UCSD-AML1 (cell line): ENCODE measurements at regions not wholly inside any gene's neighbourhood (a gene's known extent, or its start where the extent isn't known, plus 50 kb on each side); places are given as distances from the start of the nearest gene placed in this dataset.

Experiments used
- DNase-seq: peaks from one replicate; lab custom pipeline; 2025; ENCODE audit not compliant: unreplicated experiment; lab: John Stamatoyannopoulos, UW

DNA sequence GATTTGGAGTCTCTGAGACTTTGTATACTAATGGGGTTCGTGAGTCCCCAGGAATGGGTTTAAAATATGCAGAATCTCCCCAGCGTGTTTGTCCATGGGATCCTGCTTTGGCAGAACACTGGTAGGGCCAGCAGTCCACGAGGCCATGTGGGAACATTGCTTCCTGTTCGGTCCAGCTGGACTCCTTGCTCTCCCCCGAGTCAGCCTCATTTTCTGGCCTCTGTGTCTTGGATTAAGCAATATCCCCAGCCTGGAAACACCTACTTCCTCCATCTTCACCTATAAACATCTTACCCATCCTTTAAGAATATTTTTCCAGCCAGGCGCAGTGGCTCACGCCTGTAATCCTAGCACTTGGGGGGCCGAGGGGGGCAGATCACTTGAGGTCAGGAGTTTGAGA lies 142.4 kb downstream of the NAV1 start:
- no peak for DNase-seq

- no peak for DNase-seq
These were observed 144.0 kb downstream of the NAV1 start for GRCh38 chr1:201682964-201683363.

- no peak for DNase-seq
These were observed 144.5 kb downstream of the NAV1 start for GRCh38 chr1:201683397-201683796.

DNA sequence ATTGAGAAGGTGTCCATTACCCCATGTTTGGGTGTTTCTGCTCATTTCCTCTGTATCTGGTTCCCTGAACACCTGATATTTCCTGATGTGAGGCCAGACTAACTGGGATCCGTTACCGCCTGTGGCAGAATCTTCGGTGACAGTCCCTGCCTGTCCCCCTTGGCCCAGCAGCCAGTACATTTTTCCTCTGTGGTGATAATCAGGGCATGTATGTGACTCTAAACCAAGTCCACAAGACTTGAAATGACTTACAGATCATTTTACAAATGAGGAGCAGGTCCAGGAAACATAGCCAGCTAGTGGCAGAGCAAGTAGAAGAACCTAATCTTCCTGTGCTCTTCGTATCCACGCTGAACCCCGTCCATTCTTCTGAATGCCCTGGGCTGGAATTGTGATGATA lies 143.5 kb upstream of the IPO9 start:
- DNase-seq, result no peak

DNA sequence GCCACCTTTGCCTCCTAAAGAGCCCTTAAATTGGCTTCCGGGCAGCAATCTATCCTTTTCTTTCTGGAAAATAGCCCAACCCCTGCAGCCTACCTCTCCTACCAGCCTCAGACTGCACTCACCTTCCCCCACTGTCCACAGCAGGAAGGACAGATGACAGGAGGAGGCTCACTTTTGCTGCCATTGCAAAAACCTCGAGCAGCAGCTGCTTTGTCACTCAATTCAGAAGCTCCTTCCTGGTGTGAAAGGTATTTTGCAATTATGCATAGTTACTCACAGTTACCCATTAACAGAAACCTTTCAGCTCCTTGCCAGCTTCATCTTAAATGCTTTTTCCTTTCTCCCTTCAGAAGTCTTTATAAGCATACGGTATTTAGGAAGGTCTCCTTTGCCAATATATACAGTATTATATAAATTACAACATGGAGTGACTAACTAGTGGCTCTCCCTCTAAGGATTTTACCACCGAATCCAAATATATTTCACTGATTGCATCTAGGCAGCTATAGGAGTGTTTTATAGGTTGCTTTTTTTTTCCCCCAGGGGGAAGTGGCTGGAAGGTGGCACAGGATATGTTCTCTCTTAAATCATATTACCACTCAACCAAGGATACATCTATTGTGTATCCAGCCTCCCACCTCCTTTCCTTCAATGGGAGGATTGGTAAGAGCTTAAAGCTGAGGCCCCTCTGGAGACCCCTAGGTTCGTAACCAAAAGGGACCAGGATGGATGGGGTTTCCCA lies 142.1 kb upstream of the IPO9 start:
- no peak for DNase-seq

DNA sequence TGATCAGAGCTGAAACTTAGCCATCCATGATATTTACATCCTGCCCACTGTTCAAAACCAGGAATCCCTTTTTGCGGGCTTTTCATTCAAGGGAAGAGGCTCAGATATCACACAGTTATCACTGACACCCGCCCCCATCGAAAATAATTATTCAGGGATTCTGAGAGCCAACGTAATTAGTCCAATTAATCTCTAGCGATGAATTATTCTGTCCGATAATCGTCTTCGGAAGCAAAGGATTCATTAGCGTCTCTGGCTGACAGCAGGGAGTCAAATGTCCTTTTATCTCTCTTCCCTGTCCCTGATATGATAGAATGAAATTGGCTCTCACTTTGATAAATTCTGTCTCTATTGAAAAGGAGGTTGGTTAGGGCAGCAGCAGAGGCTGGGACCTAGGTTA lies 140.4 kb upstream of the IPO9 start:
- DNase-seq, result no peak

GRCh38 chr1:201689647-201690046 lies 139.3 kb upstream of the IPO9 start:
- DNase-seq, result no peak

DNA sequence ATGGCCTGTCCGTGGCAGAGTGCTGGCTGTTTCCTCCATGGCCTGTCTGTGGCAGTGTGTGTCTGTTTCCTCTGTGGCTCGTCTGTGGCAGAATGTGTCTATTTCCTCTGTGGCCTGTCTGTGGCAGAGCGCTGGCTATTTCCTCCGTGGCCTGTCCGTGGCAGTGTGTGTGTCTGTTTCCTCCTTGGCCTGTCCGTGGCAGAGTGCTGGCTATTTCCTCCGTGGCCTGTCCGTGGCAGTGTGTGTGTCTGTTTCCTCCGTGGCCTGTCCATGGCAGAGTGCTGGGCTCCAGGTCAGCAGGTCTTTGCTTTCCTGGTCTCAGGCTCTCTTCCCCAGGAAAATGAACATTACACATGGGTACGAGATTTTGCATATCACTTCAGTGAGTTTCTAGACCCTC lies 138.4 kb upstream of the IPO9 start:
- no peak for DNase-seq

DNA sequence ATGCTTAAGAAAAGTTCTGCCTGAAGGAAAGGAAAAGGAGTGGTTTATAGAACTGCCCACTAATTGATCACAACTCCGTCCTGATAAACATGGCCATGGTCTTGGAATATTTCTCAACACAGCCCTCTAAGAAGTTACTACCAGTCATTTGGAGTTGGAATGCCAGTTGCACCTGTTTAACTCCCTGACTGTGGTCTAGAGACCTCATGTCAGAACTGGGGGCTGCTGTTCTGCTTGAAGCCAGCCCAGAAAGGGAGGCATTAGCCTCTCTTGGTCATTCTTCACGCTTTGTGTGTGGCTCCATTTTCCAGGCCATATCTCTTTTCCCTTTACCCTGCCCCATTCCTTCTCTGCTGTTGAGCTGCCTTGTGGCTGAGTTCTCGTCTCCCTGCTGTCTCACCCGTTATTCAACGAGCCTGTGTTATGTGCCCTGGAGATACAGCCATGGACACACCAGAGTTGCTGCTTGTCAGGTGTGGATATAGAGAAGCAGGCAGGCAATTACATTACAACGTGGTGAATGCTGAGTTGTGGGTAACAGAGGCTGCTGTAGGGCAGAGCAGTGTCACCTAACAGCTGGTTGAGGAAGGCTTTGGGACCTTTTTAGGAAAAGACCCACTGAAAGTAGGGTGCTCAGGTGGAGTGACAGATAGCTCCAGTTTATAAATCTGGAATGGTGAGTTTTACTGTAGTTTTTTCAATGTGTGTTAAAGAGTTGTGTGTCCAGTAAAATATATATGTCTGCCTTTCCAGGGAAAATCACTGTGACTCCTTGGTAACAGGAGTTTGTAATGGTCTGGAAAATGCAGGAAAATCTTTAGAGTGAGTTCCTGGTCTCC lies 137.0 kb upstream of the IPO9 start:
- no peak for DNase-seq

DNA sequence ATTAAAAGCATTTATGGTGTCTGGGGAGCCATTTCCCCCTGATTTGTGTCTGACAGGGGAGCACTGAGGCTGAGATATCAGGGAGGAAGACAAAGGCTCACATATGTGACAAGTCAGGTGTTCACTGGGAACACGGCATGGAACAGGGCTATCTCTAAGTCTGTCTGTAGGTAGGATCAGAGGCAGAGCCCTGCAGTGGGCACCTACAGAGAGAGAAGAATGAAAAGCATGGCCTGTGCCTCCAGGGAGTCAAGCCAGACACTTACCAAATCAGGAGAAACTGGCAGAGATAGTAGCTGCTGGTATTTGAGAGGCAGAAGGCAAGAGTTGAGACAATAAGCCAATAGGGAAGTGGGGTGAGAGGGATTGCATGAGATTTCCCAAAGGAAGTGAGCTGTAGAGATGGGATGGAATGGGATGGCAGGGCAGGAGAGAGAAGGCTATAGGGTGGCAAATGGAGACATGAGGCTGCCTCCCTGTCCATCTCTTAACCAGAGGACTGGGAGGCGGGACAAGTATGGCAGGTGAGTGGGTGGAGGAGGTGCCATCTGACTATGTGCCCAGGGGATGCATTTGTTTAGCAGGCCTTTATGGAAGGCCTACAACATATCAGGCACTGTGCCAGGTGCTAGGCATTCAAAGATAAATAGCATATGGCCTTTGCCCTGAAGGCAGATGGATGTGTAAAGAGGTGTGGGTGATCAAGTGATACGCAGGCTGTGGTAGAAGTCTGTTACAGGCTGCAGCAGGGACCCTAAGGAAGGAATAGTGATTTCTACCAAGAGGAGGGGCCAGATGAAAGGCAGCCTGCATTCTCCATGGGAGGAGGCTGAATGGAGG lies 136.2 kb upstream of the IPO9 start:
- DNase-seq, result no peak

DNA sequence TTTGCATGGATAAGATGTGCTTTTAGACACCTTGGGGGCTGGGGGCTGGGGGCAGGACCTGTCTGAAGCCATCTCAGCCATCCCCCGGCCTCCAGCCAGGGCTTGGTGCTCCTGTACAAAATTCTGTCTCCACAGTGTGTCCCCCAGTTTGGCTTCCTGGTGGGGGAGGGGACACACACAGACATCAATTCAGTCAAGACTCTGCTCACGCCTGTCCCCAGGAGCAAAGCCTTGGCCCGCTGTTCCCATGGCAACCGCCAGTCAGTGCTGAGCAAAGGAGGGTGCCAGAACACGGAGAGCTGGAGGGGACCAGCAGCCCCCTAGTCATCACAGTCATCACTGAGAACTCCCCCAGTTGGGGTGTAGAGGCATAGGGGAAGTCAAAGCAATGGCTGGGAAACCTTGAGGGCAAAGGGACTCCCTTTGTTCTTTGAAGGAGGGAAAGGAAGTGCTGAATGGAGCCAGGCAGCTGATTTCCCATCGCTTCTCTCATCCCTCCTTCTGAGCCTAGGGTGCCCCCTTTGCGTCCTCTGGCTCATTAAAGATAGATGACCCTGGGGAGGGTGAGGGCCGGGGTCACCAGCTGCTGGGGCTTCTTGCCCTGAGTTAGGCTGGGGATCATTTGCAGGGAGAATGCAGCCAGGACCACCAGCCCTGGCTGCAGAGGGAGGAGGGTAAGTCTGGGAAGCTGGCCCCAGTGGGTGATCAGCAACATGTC lies 134.9 kb upstream of the IPO9 start:
- DNase-seq, result no peak

DNA sequence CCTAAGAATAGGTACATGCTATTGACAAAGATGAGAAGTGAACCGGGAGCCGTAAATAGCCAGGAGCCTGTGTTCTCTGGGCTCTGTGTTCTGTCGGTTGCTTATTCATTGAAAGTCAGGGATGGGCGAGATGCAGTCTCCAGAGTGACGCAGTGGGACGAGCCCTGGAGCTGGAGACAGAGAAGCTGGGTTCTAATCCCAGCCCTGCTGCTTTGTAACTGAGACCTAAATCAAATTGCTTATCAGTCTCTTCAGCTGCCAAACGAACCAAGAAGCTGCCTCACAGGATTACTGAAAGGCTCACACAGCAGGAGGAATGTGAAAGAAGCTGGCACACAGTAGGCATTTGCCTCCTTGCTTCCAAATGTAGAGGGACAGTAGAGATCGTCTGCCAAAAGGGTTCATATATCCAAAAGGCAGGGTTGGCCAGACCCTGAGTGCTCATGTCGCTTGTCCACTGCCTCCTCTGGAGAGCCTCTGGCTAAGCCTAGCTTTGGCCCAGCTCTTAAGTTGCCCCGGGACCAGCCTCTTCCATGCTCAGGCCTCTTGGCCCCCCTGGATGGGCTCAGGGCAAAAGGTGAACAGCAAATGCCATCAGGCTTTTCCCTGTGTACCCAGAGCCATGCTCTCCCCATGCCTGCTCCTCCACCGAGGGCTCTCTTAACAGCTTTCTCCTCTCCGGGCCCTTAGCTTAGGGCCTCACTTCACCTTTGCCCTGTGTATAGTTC lies 134.2 kb upstream of the IPO9 start:
- no peak for DNase-seq

DNA sequence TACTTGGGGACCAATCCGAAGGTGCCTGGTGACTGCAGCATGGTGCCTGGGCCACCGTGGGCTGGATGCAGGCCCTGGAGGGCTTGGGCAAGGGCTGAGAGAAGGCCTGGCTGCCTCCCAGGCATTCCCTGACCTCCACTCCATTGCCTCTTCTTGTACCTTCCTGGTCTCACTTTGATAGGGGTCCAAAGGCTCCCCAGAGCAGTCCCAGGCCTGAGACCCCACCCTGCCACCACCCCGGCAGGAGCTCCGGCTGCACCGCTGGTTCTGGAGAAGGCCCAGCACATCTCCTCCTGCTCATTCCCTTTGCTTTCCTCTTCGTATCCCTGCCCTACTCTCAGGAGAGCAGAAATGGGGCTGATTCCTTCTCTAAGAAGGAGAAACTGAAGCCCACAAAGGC lies 133.3 kb upstream of the IPO9 start:
- no peak for DNase-seq

DNA sequence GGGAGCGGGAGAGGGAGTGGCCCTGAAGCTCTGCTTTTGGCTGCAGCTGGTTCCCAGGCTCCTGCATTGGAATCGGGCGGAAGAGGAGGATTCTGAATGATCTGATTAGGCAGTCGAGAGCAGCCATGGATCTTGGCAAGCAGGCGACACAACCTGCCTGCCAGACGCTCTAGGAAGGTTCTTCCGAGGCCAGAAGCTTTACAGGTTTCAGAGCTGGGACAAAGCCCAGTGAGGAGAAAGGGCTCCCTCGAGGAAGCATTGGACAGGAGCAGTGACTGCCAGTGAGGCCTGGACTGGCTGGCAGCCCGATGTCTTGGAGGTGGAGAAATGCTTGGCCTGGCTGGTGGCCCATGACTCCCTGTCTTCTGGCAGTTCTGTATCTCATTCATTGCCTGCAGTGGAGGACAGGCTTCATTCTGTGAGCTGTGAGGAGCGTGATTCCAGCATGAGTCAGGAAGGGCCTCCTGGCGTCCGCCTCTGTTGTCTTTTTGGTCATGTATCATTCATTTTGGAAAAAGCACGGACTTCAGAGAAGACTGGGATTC lies 132.7 kb upstream of the IPO9 start:
- DNase-seq, result no peak

GRCh38 chr1:201697174-201697573 lies 131.8 kb upstream of the IPO9 start:
- DNase-seq, result no peak

DNA sequence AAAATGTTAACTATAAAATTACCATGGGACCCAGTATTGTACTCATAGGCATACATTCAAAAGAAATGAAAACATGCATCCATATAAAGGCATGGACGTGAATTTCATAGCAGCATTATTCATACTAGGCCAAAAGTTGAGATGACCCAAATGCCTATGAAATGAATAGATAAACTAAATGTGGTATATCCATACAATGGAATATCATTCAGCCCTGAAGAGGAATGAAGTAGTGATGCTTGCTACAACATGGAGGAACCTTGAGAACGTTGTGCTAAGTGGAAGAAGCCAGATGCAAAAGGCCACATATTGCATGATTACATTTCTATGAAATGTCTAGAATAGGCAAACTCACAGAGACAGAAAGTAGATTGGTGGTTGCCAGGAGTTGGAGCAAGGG lies 127.1 kb upstream of the IPO9 start:
- no peak for DNase-seq

DNA sequence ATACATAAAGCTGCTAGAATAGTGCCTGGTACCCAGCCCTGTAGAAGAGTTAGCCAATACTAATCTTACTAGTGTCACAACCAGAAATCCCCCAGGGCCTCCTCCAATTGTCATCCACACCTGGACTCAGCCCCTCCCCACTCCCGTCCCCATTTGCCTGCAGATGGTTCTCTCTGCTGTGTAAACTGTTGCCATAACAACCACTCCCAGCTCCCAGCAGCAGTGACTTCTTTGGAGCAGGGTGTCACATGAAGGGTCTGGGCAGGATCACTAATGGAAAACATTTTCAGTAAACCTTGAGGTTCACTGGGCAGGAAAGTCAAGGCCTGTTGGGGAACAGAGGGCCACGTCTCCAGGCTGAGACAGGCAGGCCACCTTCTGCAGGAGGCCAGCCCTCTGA lies 126.0 kb upstream of the IPO9 start:
- no peak for DNase-seq

DNA sequence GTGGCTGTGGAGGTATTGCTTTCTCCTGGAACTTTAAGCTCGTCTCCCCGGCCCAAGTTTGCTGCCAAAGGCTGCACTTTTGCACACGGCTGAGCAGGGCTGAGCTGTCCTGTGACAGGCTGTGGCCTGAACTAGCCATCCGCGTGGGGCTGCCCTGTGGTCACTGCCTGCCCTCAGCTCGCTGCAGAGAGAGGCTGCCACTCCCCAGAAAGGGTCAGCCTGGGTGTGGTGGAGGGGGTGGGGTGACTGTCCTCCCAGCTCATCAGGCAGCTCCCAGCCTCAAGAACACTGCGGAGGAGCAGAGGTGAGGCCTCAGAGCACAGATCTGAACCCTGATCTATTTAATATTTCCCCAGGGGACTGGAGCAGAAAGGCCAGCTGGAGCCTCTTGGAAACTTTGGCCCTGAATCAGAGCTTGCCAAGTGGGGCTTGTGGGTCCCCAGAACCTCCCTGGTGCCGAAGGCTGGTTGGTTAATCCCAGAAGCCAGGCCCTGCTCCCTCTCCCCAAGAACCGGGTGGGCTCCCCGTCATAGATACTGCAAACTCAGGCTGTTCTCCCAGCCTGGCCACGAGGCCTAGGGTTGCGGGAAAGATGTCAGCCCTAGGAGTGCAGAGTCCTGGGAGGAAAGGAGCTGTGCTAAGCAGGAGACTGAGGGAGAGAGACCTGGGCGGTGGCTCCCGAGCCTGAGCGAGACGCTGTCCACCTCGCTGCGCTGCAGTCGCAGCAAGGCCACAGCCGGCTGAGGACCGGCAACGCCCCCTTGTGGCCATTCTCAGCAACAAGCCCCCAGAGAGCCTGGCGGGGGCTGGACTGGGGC lies 125.1 kb upstream of the IPO9 start:
- DNase-seq, result peak; percentile 80

DNA sequence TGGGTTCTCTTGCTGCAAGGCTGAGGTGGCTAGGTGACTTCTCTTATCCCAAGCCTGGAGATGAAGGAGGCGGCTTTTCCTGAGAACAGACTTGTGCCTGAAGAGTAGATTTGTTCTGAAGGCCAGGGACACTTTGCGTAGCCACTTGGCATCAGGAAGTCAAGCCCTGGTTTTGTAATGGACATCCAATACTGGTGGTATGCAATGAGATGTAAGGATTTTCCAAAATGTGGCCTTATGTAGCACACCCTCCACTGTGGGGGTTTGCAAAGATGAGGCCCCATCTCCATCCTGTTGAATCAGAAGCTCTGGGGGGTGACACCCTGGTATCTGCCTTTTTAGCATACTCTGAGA lies 124.5 kb upstream of the IPO9 start:
- DNase-seq, result no peak
